Thyroid gland (tissue), 4 donors: ENCODE measurements at regions not wholly inside any gene's neighbourhood (a gene's known extent, or its start where the extent isn't known, plus 50 kb on each side); places are given as distances from the start of the nearest gene placed in this dataset.

Experiments used
- POLR2A ChIP-seq, 2 donors: fragments of 450-650 bp; IDR thresholded peaks; one replicate each; pipeline ENCODE4 v1.6.1; 2017; ENCODE audit warnings: antibody characterized with exemption in 2 of 2, mild to moderate bottlenecking in 2 of 2, moderate library complexity in 1 of 2
- TF ChIP-seq, protein P1 (sequence below), 6 experiments: fragments of 200-600 bp in 3 of 6; fragments of 450-650 bp in 3 of 6; sonication (generic) in 3 of 6; IDR thresholded peaks; one replicate each; pipeline ENCODE4 v1.5.1; 2016 to 2019; ENCODE audit warnings: antibody characterized with exemption in 6 of 6, mild to moderate bottlenecking in 2 of 6, inconsistent platforms in 1 of 6, moderate library complexity in 1 of 6

- TF ChIP-seq, protein P1, sequence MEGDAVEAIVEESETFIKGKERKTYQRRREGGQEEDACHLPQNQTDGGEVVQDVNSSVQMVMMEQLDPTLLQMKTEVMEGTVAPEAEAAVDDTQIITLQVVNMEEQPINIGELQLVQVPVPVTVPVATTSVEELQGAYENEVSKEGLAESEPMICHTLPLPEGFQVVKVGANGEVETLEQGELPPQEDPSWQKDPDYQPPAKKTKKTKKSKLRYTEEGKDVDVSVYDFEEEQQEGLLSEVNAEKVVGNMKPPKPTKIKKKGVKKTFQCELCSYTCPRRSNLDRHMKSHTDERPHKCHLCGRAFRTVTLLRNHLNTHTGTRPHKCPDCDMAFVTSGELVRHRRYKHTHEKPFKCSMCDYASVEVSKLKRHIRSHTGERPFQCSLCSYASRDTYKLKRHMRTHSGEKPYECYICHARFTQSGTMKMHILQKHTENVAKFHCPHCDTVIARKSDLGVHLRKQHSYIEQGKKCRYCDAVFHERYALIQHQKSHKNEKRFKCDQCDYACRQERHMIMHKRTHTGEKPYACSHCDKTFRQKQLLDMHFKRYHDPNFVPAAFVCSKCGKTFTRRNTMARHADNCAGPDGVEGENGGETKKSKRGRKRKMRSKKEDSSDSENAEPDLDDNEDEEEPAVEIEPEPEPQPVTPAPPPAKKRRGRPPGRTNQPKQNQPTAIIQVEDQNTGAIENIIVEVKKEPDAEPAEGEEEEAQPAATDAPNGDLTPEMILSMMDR (IDR thresholded peaks at IDR 0.05) = no peak
- no peak for TF ChIP-seq POLR2A (IDR thresholded peaks at IDR 0.05)
Observed at GRCh38 chr16:86909359-86910160, 331.2 kb downstream of the FOXL1 start.
